ENCODE measurements at regions not wholly inside any gene's neighbourhood (a gene's known extent, or its start where the extent isn't known, plus 50 kb on each side); places are given as distances from the start of the nearest gene placed in this dataset.

DNA sequence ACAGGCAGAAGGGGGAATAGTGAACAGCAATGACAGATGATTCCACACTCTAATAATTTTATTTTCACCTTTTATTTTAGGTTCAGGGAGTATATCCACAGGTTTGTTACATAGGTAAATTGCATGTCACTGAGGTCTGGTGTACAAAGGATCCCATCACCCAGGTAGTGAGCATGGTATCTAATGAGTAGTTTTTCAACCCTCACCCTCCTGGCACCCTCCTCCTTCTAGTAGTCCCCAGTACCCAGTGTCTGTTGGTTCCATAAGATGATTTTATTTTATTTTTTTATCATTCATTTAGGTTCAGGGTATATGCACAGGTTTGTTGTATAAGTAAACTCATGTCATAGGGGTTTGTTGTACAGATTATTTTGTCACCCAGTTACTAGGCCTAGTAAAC lies 58.6 kb upstream of the UGT8 start:
- no peaks in the 10 kb centered on the region for H3K36me3 ChIP-seq (ENCODE audit: insufficient read depth, insufficient read length, low read length)
- H3K4me3 ChIP-seq (ENCODE audit: insufficient read length, low read depth), result no peak overlapping the region
- no peaks in the 10 kb centered on the region for H3K27me3 ChIP-seq (ENCODE audit: insufficient read depth, insufficient read length)
- no peak for DNase-seq (ENCODE audit: low read depth, low spot score)
- no peak for TF ChIP-seq YY1 (IDR thresholded peaks at IDR 0.05; ENCODE audit: insufficient read depth, insufficient read length)
- TF ChIP-seq ZNF274 (IDR thresholded peaks at IDR 0.05; ENCODE audit: low read depth, low read length), result no peak
- TF ChIP-seq SUZ12 (IDR thresholded peaks at IDR 0.05; ENCODE audit: extremely low read depth, insufficient read depth, insufficient read length), result no peak
- no peaks in the 10 kb centered on the region for H3K9me3 ChIP-seq (ENCODE audit: insufficient read depth, low read length)
- H3K9ac ChIP-seq (ENCODE audit: insufficient read length, low read depth), result no peak overlapping the region
- H3K4me1 ChIP-seq (ENCODE audit: insufficient read depth, insufficient read length), result no peaks in the 10 kb centered on the region

DNA sequence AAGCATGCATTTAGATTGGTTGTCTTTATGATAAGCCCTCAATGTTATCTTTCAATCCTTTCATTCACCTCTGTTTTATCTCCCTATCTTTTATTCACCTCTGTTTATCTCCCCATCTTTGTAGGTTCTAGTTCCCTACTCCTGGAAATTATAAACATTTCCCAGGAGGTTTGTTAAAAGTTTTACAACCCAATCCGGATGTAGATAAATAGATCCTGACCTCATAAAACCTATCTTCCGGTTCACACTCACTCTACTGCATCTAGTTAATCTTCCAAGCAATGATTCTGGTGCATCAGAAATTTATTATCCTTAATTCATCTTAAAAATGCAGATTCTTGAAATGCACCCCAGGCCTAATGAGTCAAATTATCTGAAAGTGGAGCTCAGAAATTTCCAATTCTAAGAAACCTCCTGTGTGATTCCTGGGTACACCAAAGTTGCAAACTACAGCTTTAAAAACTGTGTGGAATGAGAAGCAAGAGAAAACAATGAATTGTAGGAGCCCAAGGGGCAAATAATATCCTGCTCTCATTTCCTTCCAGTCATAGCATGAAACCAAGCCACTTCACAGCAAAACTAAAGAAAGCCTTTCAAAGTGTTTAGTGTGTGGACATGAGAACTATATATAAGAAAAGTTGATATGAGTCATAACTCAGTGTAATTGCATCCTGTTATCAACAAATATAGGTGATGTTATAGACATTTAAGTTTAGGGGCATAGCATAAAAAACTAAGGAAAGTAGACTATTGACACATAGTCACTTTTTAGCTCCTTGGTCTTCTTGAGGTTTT lies 51.1 kb upstream of the UGT8 start:
- TF ChIP-seq YY1 (IDR thresholded peaks at IDR 0.05; ENCODE audit: insufficient read depth, insufficient read length) (no peak), ZNF274 (IDR thresholded peaks at IDR 0.05; ENCODE audit: low read depth, low read length) (no peak), SUZ12 (IDR thresholded peaks at IDR 0.05; ENCODE audit: extremely low read depth, insufficient read depth, insufficient read length) (no peak)
- no peaks in the 10 kb centered on the region for H3K27me3 ChIP-seq (ENCODE audit: insufficient read depth, insufficient read length)
- H3K9ac ChIP-seq (ENCODE audit: insufficient read length, low read depth), result no peak overlapping the region
- peaks cover 14% of the 10 kb centered on the region for H3K9me3 ChIP-seq (ENCODE audit: insufficient read depth, low read length)
- H3K4me3 ChIP-seq (ENCODE audit: insufficient read length, low read depth), result no peak overlapping the region
- H3K4me1 ChIP-seq (ENCODE audit: insufficient read depth, insufficient read length), result no peaks in the 10 kb centered on the region
- DNase-seq (ENCODE audit: low read depth, low spot score), result no peak
- H3K36me3 ChIP-seq (ENCODE audit: insufficient read depth, insufficient read length, low read length), result no peaks in the 10 kb centered on the region
